ENCODE measurements at regions not wholly inside any gene's neighbourhood (a gene's known extent, or its start where the extent isn't known, plus 50 kb on each side); places are given as distances from the start of the nearest gene placed in this dataset.

DNA sequence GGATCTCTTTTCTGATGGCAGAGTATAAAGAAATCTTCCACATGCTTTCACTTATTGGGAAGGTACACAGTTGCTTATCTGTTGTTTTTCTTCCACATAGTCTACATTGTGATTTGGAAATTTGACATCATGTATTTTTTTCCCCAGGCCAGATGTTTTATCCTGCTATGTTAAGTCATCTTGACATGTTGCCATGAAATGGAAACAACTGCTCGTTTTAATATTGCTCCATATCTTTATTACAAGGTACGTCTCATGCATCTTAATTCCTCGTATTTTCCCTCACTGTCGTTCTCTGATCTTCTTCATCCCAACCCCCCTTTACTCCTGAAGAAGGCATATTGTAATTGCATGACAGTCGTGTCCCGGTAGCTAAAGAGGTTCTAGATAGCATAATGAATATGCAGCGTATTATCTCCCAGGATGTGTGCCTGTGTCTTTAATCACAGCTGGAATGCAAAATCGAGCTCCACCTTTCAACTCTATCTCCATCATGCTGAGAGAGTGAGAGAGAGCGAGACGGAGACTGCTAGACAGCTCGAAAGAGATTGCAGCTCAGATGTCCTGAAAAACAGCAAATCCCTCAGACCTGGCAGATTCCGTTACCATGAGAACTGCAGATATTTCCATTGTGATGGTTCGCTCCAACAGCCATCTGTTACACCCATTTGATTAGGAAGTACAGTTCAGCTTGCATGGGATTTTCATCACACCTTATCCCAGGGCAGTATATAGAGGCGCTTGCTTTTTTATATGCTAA lies 281.7 kb downstream of the TMEM38B start:
- Mint-ChIP-seq H3K4me1 (peaks cover 83% of the 10 kb centered on the region), H3K27me3 (ENCODE audit: insufficient read depth, low read depth) (no peaks in the 10 kb centered on the region), H3K4me3 (peak overlapping the region; percentile 24), H3K9me3 (no peaks in the 10 kb centered on the region), H3K36me3 (no peaks in the 10 kb centered on the region), H3K27ac (peak overlapping the region; percentile 59)
- H3K9ac ChIP-seq: no peak overlapping the region
- no peaks in the 10 kb centered on the region for H4K20me1 ChIP-seq (ENCODE audit: low read depth)
- H3F3A ChIP-seq (ENCODE audit: low read depth): peaks cover 15% of the 10 kb centered on the region
- no peak overlapping the region for H3K27ac ChIP-seq
- H3K36me3 ChIP-seq: no peaks in the 10 kb centered on the region
- H3K4me1 ChIP-seq: peaks cover 72% of the 10 kb centered on the region
- DNase-seq (ENCODE audit: low spot score): no peak
- no peaks in the 10 kb centered on the region for H3K79me2 ChIP-seq (ENCODE audit: low read depth)
- H2AFZ ChIP-seq (replicated peaks): no peak overlapping the region
- H3K4me3 ChIP-seq: no peak overlapping the region
- TF ChIP-seq, protein P1, sequence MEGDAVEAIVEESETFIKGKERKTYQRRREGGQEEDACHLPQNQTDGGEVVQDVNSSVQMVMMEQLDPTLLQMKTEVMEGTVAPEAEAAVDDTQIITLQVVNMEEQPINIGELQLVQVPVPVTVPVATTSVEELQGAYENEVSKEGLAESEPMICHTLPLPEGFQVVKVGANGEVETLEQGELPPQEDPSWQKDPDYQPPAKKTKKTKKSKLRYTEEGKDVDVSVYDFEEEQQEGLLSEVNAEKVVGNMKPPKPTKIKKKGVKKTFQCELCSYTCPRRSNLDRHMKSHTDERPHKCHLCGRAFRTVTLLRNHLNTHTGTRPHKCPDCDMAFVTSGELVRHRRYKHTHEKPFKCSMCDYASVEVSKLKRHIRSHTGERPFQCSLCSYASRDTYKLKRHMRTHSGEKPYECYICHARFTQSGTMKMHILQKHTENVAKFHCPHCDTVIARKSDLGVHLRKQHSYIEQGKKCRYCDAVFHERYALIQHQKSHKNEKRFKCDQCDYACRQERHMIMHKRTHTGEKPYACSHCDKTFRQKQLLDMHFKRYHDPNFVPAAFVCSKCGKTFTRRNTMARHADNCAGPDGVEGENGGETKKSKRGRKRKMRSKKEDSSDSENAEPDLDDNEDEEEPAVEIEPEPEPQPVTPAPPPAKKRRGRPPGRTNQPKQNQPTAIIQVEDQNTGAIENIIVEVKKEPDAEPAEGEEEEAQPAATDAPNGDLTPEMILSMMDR (IDR thresholded peaks at IDR 0.05): no peak
- TF ChIP-seq EZH2 (IDR thresholded peaks at IDR 0.05) (no peak), EZH2phosphoT487 (IDR thresholded peaks at IDR 0.05) (no peak)
- no peaks in the 10 kb centered on the region for H3K9me3 ChIP-seq (ENCODE audit: low read depth)
- peak overlapping the region; percentile 55 for H3K4me2 ChIP-seq
- H3K27me3 ChIP-seq: no peaks in the 10 kb centered on the region

DNA sequence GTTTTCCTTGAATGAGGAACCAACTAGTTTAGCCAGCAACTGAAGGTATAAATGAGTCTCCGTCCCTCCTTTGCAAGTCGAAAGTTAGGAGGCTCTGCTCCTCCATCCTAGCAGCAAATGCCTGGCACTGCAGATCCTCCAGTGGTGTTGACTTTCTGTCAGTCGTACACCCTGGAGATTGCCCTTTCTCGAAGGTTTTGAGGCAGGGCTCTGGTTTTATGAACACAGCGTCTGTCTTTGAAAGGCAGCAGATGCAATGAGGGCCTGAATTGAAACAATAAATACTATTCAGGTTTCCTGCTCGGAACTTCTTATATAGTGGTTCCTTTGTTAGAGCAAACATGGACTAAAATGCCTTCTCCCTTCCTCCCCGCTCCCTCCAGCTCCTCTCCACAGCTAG lies 284.0 kb downstream of the TMEM38B start:
- TF ChIP-seq EZH2phosphoT487 (IDR thresholded peaks at IDR 0.05): no peak
- no peak for TF ChIP-seq EZH2 (IDR thresholded peaks at IDR 0.05)
- TF ChIP-seq, protein P1 (IDR thresholded peaks at IDR 0.05): no peak
- Histone ChIP-seq H3K9me3 (ENCODE audit: low read depth) (no peaks in the 10 kb centered on the region), H3F3A (ENCODE audit: low read depth) (peaks cover 15% of the 10 kb centered on the region), H4K20me1 (ENCODE audit: low read depth) (no peaks in the 10 kb centered on the region), H3K79me2 (ENCODE audit: low read depth) (no peaks in the 10 kb centered on the region), H3K4me1 (peaks cover 59% of the 10 kb centered on the region), H3K9ac (no peak overlapping the region), H3K27ac (no peak overlapping the region), H3K4me2 (peak overlapping the region; percentile 2), H2AFZ (replicated peaks) (peak overlapping the region; percentile 60), H3K4me3 (no peak overlapping the region), H3K36me3 (no peaks in the 10 kb centered on the region), H3K27me3 (no peaks in the 10 kb centered on the region)
- Mint-ChIP-seq H3K27ac (peak overlapping the region; percentile 61), H3K27me3 (ENCODE audit: insufficient read depth, low read depth) (no peaks in the 10 kb centered on the region), H3K9me3 (peaks cover under 1% of the 10 kb centered on the region), H3K4me3 (no peak overlapping the region), H3K4me1 (peaks cover 64% of the 10 kb centered on the region), H3K36me3 (no peaks in the 10 kb centered on the region)
- DNase-seq (ENCODE audit: low spot score): no peak

- Mint-ChIP-seq H3K27me3 (ENCODE audit: insufficient read depth, low read depth) (no peaks in the 10 kb centered on the region), H3K27ac (peak overlapping the region; percentile 8), H3K4me1 (peaks cover 59% of the 10 kb centered on the region), H3K36me3 (no peaks in the 10 kb centered on the region), H3K9me3 (peaks cover 3% of the 10 kb centered on the region), H3K4me3 (no peak overlapping the region)
- Histone ChIP-seq H3K4me2 (peak overlapping the region; percentile 2), H3K36me3 (no peaks in the 10 kb centered on the region), H3K4me1 (peaks cover 54% of the 10 kb centered on the region), H3K4me3 (no peak overlapping the region), H3F3A (ENCODE audit: low read depth) (peaks cover 14% of the 10 kb centered on the region), H3K27ac (no peak overlapping the region), H3K9ac (no peak overlapping the region), H3K27me3 (no peaks in the 10 kb centered on the region), H4K20me1 (ENCODE audit: low read depth) (no peaks in the 10 kb centered on the region), H3K79me2 (ENCODE audit: low read depth) (no peaks in the 10 kb centered on the region), H3K9me3 (ENCODE audit: low read depth) (no peaks in the 10 kb centered on the region), H2AFZ (replicated peaks) (peak overlapping the region; percentile 60)
- TF ChIP-seq, protein P1 (IDR thresholded peaks at IDR 0.05): no peak
- TF ChIP-seq EZH2 (IDR thresholded peaks at IDR 0.05) (no peak), EZH2phosphoT487 (IDR thresholded peaks at IDR 0.05) (no peak)
- no peak for DNase-seq (ENCODE audit: low spot score)
Observed at GRCh38 chr9:105978826-105979225, 284.5 kb downstream of the TMEM38B start.

Measured in neural progenitor cell (in vitro differentiated cells).